Upper lobe of left lung (tissue), 4 donors: ENCODE measurements at regions not wholly inside any gene's neighbourhood (a gene's known extent, or its start where the extent isn't known, plus 50 kb on each side); places are given as distances from the start of the nearest gene placed in this dataset.

Experiments
- POLR2AphosphoS5 ChIP-seq, 2 donors: sonication (generic); formaldehyde crosslinking; IDR thresholded peaks; one replicate each; pipeline ENCODE4 v1.5.1; 2017; ENCODE audit warnings: antibody characterized with exemption in 2 of 2
- TF ChIP-seq, protein P1 (sequence below), 6 experiments: fragments of 450-650 bp in 4 of 6; fragments of 200-600 bp in 2 of 6; sonication (generic) in 2 of 6; IDR thresholded peaks; one replicate each; pipeline ENCODE4 v1.5.1; 2016 to 2019; ENCODE audit warnings: antibody characterized with exemption in 6 of 6

DNA sequence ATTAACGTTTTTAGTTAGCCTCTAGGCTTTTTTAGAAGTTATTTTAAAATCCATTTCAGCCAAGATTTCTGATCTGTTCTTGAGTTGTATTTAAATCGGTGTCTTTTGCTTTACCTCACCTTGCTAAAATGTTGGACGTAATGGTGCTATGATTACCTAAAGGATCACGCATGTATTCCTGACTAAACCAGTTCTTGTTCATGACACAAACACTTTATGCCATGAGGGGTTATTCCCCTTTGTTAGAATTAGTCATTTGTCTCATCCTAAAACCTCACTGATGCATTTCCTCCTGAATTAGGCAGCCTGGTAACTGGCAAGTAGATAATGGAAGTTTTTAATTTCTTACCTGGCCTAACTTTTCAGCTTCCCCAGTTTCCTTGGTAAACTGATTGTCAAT is 185.4 kb upstream of the TANK start:
- TF ChIP-seq, protein P1, sequence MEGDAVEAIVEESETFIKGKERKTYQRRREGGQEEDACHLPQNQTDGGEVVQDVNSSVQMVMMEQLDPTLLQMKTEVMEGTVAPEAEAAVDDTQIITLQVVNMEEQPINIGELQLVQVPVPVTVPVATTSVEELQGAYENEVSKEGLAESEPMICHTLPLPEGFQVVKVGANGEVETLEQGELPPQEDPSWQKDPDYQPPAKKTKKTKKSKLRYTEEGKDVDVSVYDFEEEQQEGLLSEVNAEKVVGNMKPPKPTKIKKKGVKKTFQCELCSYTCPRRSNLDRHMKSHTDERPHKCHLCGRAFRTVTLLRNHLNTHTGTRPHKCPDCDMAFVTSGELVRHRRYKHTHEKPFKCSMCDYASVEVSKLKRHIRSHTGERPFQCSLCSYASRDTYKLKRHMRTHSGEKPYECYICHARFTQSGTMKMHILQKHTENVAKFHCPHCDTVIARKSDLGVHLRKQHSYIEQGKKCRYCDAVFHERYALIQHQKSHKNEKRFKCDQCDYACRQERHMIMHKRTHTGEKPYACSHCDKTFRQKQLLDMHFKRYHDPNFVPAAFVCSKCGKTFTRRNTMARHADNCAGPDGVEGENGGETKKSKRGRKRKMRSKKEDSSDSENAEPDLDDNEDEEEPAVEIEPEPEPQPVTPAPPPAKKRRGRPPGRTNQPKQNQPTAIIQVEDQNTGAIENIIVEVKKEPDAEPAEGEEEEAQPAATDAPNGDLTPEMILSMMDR (IDR thresholded peaks at IDR 0.05) = no peak
- no peak for TF ChIP-seq POLR2AphosphoS5 (IDR thresholded peaks at IDR 0.05)
